Immature natural killer cell (primary cell): ENCODE measurements at regions not wholly inside any gene's neighbourhood (a gene's known extent, or its start where the extent isn't known, plus 50 kb on each side); places are given as distances from the start of the nearest gene placed in this dataset.
"Not testable (repeated sequence)": the region's sequence is repeated elsewhere in the genome, so short reads cannot be mapped to it uniquely, and the experiment has no call there.

Source experiments
- DNase-seq, 3 donors: peaks; one replicate each; pipeline ENCODE4 v3.0.0; 2022; ENCODE audit warnings: mixed read lengths in 1 of 3
- H3K27ac Mint-ChIP-seq, 6 donors: one replicate each; pipeline ENCODE4 v1.8.0; 2020; ENCODE audit warnings: mixed read lengths in 6 of 6, mild to moderate bottlenecking in 5 of 6, inconsistent platforms in 4 of 6, moderate library complexity in 3 of 6
- H3K27me3 Mint-ChIP-seq, 3 donors: one replicate each; pipeline ENCODE4 v1.8.0; 2020 to 2021; ENCODE audit warnings: low read depth in 3 of 3, mild to moderate bottlenecking in 3 of 3, mixed read lengths in 3 of 3, moderate library complexity in 3 of 3, inconsistent platforms in 1 of 3
- H3K36me3 Mint-ChIP-seq, 3 donors: one replicate each; pipeline ENCODE4 v1.8.0; 2020; ENCODE audit warnings: mixed read lengths in 3 of 3, inconsistent platforms in 2 of 3, mild to moderate bottlenecking in 2 of 3
- H3K4me1 Mint-ChIP-seq, 2 donors: one replicate each; pipeline ENCODE4 v1.8.0; 2020; ENCODE audit warnings: inconsistent platforms in 2 of 2, mild to moderate bottlenecking in 2 of 2, mixed read lengths in 2 of 2, moderate library complexity in 1 of 2
- H3K4me3 Mint-ChIP-seq, 5 donors: one replicate each; pipeline ENCODE4 v1.8.0; 2020; ENCODE audit warnings: mild to moderate bottlenecking in 5 of 5, mixed read lengths in 5 of 5, inconsistent platforms in 3 of 5, moderate library complexity in 3 of 5
- H3K9me3 Mint-ChIP-seq, 6 donors: one replicate each; pipeline ENCODE4 v1.8.0; 2020; ENCODE audit warnings: mild to moderate bottlenecking in 6 of 6, mixed read lengths in 6 of 6, inconsistent platforms in 4 of 6, moderate library complexity in 3 of 6

DNA sequence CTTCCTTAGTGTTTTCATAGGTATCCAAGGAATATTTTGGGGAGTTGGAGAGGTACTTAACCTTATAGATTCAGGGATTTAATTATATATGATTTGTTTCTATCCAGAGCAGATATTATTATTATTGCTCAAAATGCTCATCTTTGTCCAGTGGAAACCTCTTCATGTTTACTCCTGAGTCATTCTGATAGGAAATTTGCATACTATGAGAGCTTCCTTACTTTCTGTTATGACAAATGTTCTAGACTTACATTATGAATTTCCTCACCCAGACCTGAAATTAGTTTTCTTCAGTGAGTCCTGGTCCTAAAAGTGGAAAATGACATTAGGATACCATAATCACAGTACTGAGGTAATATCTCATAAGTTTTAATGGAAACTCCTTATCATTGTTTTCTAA is 57.5 kb upstream of the PLPPR5 start:
- H3K9me3 Mint-ChIP-seq: peaks cover 0 to 5% (median 2%) of the 10 kb centered on the region in 6 donors
- H3K36me3 Mint-ChIP-seq: no peaks in the 10 kb centered on the region
- H3K4me3 Mint-ChIP-seq: no peak overlapping the region
- H3K4me1 Mint-ChIP-seq: no peaks in the 10 kb centered on the region
- peaks cover 0 to 2% (median 0%) of the 10 kb centered on the region in 3 donors for H3K27me3 Mint-ChIP-seq
- DNase-seq: no peak
- H3K27ac Mint-ChIP-seq: no peak overlapping the region

DNA sequence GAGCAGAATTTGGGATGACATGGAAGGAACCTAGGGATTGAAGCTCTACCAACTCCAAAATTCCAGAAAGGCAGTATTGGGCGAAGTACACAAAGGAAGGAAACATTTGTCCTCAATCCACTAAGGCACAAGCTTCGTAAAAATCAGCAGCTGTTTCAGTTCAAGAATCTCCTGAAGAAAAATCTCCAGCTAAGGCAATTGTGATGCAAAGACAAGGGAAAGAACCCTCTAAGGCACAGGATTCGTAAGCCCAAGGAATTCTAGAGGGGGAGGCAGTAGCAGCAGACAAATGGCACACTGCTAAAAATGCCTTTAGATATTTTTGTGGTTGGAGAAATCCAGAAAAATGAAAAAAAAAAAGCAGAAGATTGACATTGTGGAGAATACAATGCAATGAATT is 64.5 kb upstream of the PLPPR5 start:
- peaks cover 0 to 4% (median 0%) of the 10 kb centered on the region in 6 donors for H3K9me3 Mint-ChIP-seq
- H3K36me3 Mint-ChIP-seq: no peaks in the 10 kb centered on the region
- no peak overlapping the region for H3K27ac Mint-ChIP-seq
- peaks cover 0 to 2% (median 0%) of the 10 kb centered on the region in 3 donors for H3K27me3 Mint-ChIP-seq
- DNase-seq: no peak
- no peak overlapping the region for H3K4me3 Mint-ChIP-seq
- H3K4me1 Mint-ChIP-seq: no peaks in the 10 kb centered on the region

DNA sequence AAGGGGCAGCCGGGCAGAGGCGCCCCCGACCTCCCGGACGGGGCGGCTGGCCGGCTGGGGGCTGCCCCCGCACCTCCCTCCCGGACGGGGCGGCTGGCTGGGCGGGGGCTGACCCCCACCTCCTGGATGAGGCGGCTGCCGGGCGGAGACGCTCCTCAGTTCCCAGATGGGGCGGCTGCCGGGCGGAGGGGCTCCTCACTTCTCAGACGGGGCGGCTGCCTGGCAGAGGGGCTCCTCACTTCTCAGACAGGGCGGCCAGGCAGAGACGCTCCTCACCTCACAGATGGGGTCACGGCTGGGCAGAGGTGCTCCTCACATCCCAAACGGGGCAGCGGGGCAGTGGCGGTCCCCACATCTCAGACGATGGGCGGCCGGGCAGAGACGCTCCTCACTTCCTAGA is 73.9 kb upstream of the PLPPR5 start:
- H3K4me1 Mint-ChIP-seq, H3K36me3 Mint-ChIP-seq, H3K27me3 Mint-ChIP-seq, H3K27ac Mint-ChIP-seq, DNase-seq, H3K4me3 Mint-ChIP-seq: not testable (repeated sequence)
- peaks cover 0 to 16% (median 7%) of the 10 kb centered on the region in 6 donors for H3K9me3 Mint-ChIP-seq

DNA sequence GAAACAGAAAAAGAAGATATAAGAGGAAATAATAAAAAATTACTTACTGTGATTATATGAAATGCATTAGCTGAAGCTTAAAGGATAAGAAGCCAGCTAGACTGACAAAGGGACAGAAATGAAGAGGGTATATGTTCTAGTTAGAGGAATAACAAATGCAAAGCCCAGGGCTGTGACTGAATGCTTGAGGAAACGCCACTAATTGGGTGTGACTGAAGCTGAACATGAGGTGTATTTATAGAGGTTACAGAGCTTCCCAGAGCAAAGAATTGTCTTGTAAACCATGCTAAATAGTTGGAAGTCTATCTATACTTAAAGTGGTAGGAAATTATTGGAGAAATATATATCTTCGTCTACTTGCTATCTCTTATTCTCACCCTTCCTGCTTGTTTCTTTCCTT is 77.7 kb upstream of the PLPPR5 start:
- no peak for DNase-seq
- no peak overlapping the region for H3K4me3 Mint-ChIP-seq
- peaks cover 0 to 8% (median 2%) of the 10 kb centered on the region in 6 donors for H3K9me3 Mint-ChIP-seq
- no peak overlapping the region for H3K27ac Mint-ChIP-seq
- H3K36me3 Mint-ChIP-seq: no peaks in the 10 kb centered on the region
- H3K27me3 Mint-ChIP-seq: peaks cover 0 to 1% (median 0%) of the 10 kb centered on the region in 3 donors
- H3K4me1 Mint-ChIP-seq: no peaks in the 10 kb centered on the region

DNA sequence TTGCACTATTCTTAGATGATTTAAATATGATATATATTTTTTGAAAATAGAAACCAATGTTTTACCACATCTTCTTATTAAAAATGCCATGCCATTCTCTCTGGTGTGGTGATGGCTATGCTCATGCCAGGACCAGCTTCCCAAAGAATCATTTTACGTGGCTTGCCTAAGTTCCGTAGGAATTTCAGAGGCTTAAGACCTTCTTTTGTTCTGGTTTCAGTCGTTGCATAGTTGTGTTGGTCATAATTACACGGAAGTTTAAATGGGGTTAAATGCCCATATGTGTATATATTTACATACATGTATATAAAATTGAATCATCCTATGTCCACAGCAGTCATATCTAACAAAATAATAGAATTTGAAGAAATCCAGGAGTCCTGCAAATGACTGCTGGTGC is 78.7 kb upstream of the PLPPR5 start:
- Mint-ChIP-seq H3K27me3 (peaks cover 0 to 1% (median 1%) of the 10 kb centered on the region in 3 donors), H3K27ac (no peak overlapping the region), H3K4me3 (no peak overlapping the region), H3K4me1 (no peaks in the 10 kb centered on the region), H3K36me3 (no peaks in the 10 kb centered on the region), H3K9me3 (peaks cover 0 to 8% (median 4%) of the 10 kb centered on the region in 6 donors)
- no peak for DNase-seq

DNA sequence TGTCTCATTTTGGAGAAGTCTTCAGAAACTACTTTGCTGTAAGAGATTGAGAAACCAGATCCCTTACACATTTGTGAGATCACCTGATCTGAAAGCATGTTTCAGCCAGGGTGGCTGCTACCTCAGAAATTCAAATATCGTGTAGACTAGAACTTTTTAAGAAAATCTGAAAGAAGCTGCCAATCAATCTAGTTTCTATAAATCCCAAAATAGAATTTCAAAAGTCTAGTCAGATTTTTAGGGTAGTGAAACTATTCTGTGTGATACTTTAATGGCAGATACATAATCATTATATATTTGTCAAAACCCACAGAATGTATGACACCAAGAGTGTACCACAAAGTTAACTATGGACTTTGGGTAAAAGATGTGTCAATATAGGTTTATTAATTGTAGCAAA is 79.9 kb upstream of the PLPPR5 start:
- peaks cover 2 to 13% (median 5%) of the 10 kb centered on the region in 6 donors for H3K9me3 Mint-ChIP-seq
- no peak overlapping the region for H3K4me3 Mint-ChIP-seq
- H3K36me3 Mint-ChIP-seq: no peaks in the 10 kb centered on the region
- peaks cover 0 to 1% (median 1%) of the 10 kb centered on the region in 3 donors for H3K27me3 Mint-ChIP-seq
- DNase-seq: no peak
- H3K27ac Mint-ChIP-seq: no peak overlapping the region
- H3K4me1 Mint-ChIP-seq: no peaks in the 10 kb centered on the region

DNA sequence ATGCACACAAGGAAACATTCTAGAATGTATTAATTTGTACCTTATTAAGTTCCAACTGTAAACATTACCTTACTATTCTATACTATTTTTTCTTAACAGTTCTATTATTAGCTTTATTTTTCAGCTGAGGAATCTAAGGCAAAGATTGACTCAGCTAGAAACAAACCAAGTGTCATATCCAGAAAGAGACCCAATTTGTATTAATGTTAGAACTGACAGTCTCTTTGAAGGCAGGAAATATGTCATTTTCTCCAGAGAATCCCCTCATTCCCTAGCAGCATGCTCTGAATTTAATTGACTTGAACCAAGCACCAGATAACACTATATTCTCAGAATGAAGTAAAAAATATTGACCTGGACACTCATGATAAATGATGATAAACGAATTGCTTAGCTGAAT is 81.4 kb upstream of the PLPPR5 start:
- Mint-ChIP-seq H3K36me3 (no peaks in the 10 kb centered on the region), H3K9me3 (peaks cover 2 to 16% (median 5%) of the 10 kb centered on the region in 6 donors)

DNA sequence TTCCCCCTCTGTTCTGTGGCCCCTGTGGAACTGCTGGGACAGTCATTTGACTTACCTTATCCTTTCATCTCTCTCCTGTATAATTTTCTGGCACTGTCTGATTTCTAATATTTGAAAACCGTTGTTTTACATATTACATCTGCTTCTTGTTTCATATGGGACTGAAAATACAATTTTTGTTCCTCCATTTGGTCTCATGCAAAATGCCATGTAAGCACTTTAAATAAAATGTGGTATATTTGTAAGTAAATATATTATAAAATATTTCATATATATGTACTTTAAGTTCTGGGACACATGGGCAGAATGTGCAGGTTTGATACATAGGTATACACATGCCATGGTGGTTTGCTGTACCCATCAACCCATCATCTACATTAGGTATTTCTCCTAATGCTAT is 93.9 kb upstream of the PLPPR5 start:
- no peaks in the 10 kb centered on the region for H3K27me3 Mint-ChIP-seq

More for the DNA sequence above, 81.4 kb upstream of the PLPPR5 start:
- Mint-ChIP-seq H3K4me3 (no peak overlapping the region), H3K4me1 (no peaks in the 10 kb centered on the region), H3K27me3 (peaks cover 0 to 3% (median 1%) of the 10 kb centered on the region in 3 donors), H3K27ac (no peak overlapping the region)
- DNase-seq: no peak

DNA sequence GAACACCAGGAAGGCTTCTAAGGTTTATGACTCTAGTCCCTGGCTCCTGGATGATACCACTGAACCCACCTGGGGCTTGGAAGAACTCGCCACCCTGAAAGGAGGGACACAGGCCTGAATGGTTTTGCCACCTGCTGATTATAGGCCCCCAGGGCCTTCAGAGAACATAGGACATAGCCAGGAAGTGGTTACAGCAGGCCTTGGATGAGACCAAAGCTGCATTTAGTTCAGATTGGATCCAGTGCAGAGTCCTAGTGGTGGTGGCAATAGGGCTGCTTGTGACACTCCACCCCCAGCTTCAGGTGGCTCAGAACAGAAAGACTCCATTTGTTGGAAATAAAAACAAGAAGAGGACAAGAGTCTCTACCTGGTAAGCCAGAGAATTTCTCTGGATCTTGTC is 101.6 kb upstream of the PLPPR5 start:
- Mint-ChIP-seq H3K4me1 (no peaks in the 10 kb centered on the region), H3K4me3 (no peak overlapping the region), H3K36me3 (no peaks in the 10 kb centered on the region), H3K9me3 (peaks cover 0 to 7% (median 2%) of the 10 kb centered on the region in 6 donors), H3K27ac (no peak overlapping the region), H3K27me3 (no peaks in the 10 kb centered on the region)
- DNase-seq: no peak

More for the DNA sequence above, 93.9 kb upstream of the PLPPR5 start:
- H3K4me3 Mint-ChIP-seq: no peak overlapping the region
- no peaks in the 10 kb centered on the region for H3K36me3 Mint-ChIP-seq
- H3K4me1 Mint-ChIP-seq: no peaks in the 10 kb centered on the region
- DNase-seq: no peak
- H3K9me3 Mint-ChIP-seq: peaks cover 8 to 36% (median 12%) of the 10 kb centered on the region in 6 donors
- H3K27ac Mint-ChIP-seq: no peak overlapping the region

DNA sequence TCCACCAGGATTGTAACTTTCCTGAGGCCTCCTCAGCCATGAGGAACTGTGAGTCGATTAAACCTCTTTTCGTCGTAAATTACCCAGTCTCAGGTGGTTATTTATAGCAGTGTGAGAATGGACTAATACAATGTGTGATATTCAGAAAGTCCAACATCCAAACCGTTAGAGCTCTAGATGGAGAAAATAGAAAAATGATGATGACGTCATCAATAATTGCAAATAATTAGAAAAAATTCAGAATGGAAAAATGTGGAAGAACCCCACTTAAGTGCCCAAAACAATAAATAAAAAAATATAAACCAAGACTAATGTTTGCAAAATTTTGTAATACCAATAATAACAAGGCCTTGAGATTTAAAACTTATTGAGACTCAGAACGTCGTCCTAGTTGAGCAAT is 103.0 kb upstream of the PLPPR5 start:
- Mint-ChIP-seq H3K27ac (no peak overlapping the region), H3K4me1 (no peaks in the 10 kb centered on the region), H3K4me3 (no peak overlapping the region), H3K9me3 (peaks cover 0 to 6% (median 1%) of the 10 kb centered on the region in 6 donors), H3K27me3 (peaks cover 0 to 2% (median 0%) of the 10 kb centered on the region in 3 donors), H3K36me3 (no peaks in the 10 kb centered on the region)
- no peak for DNase-seq

DNA sequence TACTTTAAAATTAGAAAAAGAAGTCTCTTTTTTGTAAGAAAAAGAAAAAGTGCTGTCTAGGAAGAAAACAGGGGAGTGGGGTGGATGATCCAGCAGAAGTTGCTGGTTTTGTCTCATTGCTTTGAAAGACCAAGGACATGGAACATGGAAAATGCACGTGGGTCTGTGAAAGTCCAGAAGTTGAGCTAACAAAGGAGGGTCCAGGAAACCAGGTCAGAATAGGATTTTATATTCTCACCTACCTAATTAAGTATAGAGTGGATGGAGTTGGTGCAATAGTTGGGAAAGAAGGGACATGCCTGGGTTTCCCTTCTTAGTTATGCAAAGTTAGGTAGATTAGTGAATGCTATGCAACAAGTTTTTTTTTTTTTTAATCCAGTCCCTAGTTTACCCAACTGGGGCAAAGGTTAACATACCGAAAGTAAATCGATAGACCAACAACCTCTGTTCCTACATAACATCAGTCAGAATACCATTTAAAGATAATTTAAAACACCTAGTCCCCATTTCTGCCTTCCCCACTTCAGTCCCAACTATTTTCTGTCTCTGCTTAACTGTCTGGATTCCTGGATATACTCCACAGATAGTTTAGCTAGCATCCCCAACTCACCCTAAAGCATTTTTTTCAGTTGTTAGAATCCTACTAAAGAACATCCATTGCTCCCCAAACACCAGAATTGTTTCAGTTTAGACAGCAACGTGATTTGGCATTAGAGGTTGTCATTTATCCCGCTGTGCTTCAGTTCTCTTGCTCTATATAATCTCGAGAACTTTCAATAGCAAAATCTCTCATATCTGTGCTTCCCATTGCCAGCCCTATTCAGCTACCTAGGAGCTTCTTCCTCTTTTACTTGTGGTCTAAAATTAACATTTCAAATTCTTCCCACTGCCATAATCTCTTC is 105.7 kb upstream of the PLPPR5 start:
- DNase-seq: no peak
- Mint-ChIP-seq H3K27me3 (peaks cover 0 to 2% (median 0%) of the 10 kb centered on the region in 3 donors), H3K27ac (no peak overlapping the region), H3K36me3 (no peaks in the 10 kb centered on the region), H3K9me3 (peaks cover 0 to 7% (median 4%) of the 10 kb centered on the region in 6 donors), H3K4me3 (no peak overlapping the region), H3K4me1 (no peaks in the 10 kb centered on the region)

DNA sequence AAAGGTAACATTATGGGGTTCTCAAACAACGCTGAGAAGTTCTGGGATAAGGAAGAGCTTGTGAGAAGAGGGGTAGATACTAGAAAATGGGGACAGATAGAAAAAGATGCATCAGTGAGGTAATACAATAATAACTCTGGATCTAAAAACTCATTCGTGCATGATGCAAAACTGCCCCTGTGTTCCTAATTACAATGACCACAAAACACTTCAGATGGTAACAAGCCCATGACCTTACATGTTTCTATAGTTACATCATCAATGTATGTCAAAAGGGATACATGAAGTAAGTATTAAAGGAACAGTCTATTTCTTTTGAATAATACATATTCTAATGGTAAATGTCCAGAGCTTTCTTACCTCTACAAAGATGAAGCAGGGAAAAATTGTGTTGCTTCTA is 110.6 kb upstream of the PLPPR5 start:
- peaks cover 0 to 5% (median 3%) of the 10 kb centered on the region in 6 donors for H3K9me3 Mint-ChIP-seq
- H3K36me3 Mint-ChIP-seq: no peaks in the 10 kb centered on the region
- DNase-seq: no peak

DNA sequence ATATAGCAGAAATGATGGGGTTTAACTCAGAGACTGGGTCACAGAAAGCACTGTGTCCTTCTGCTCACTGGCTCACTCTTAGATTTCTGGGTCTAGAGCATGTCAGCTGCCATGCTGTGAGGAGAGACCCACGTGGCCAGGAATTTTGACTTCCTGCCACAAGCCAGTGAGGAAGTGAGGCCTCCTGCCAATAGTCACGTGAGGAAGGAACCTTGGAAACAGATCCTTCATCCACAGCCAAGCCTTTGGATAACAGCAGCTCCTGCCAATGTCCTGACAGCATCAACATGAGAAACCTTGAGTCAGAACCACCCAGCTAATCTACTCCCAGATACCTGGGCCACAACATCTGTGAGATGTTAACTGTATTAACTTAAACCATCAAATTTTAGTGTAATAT is 114.5 kb upstream of the PLPPR5 start:
- H3K9me3 Mint-ChIP-seq: peaks cover 0 to 8% (median 3%) of the 10 kb centered on the region in 6 donors
- no peaks in the 10 kb centered on the region for H3K36me3 Mint-ChIP-seq
- no peak overlapping the region for H3K4me3 Mint-ChIP-seq
- no peak for DNase-seq
- H3K27me3 Mint-ChIP-seq: peaks cover 0 to 2% (median 0%) of the 10 kb centered on the region in 3 donors
- no peak overlapping the region for H3K27ac Mint-ChIP-seq
- H3K4me1 Mint-ChIP-seq: no peaks in the 10 kb centered on the region

More for the DNA sequence above, 110.6 kb upstream of the PLPPR5 start:
- Mint-ChIP-seq H3K27ac (no peak overlapping the region), H3K4me1 (no peaks in the 10 kb centered on the region), H3K27me3 (peaks cover 0 to 2% (median 0%) of the 10 kb centered on the region in 3 donors), H3K4me3 (no peak overlapping the region)

DNA sequence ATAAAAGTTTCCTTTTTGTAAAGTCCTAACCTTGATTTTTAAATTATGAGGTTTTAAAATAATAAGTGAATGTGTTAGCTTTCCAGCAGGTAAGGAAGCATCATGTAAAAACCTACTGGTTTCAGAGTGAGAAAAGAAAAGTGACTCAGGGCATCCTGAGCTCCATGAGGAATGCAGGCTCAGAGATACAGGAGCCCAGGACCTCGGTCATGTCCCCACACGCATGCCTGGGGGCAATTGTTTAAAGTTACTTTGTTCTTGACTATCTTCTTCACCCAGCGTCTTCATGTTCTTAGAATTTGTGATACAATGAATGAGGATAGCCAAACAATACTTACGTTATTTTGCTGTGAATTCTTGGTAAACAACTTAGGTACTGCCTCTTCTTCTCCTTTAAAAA is 117.4 kb upstream of the PLPPR5 start:
- no peaks in the 10 kb centered on the region for H3K36me3 Mint-ChIP-seq
- no peak overlapping the region for H3K4me3 Mint-ChIP-seq
- peaks cover 0 to 10% (median under 1%) of the 10 kb centered on the region in 6 donors for H3K9me3 Mint-ChIP-seq
- no peak overlapping the region for H3K27ac Mint-ChIP-seq
- H3K4me1 Mint-ChIP-seq: no peaks in the 10 kb centered on the region
- H3K27me3 Mint-ChIP-seq: peaks cover 0 to 4% (median 2%) of the 10 kb centered on the region in 3 donors
- DNase-seq: no peak
